Stimulated activated CD4-positive, alpha-beta T cell treated with anti-CD3 and anti-CD28 coated beads, TNF-alpha, amount 100 ng/mL, for 48 hours (primary cell): ENCODE measurements at regions not wholly inside any gene's neighbourhood (a gene's known extent, or its start where the extent isn't known, plus 50 kb on each side); places are given as distances from the start of the nearest gene placed in this dataset.

Experiments used
- DNase-seq, 3 donors: peaks; one replicate each; pipeline ENCODE4 v3.0.0-alpha.2; 2020; ENCODE audit warnings: low read depth in 3 of 3

- DNase-seq, result no peak
These were observed 87.1 kb upstream of the TNFAIP3 start for GRCh38 chr6:137779982-137780381.

GRCh38 chr6:137780447-137781034, 86.5 kb upstream of the TNFAIP3 start:
- DNase-seq, result no peak

GRCh38 chr6:137781639-137782038, 85.4 kb upstream of the TNFAIP3 start:
- no peak for DNase-seq

GRCh38 chr6:137782166-137783039, 84.7 kb upstream of the TNFAIP3 start:
- DNase-seq, result no peak

GRCh38 chr6:137783710-137784109, 83.3 kb upstream of the TNFAIP3 start:
- no peak for DNase-seq

- no peak for DNase-seq
These were observed 82.5 kb upstream of the TNFAIP3 start for GRCh38 chr6:137784583-137784982.

- DNase-seq, result no peak
These were observed 80.0 kb upstream of the TNFAIP3 start for GRCh38 chr6:137787016-137787415.

- no peak for DNase-seq
These were observed 78.8 kb upstream of the TNFAIP3 start for GRCh38 chr6:137788248-137788647.

GRCh38 chr6:137791281-137792159, 75.5 kb upstream of the TNFAIP3 start:
- DNase-seq, result no peak

GRCh38 chr6:137792160-137793033, 74.7 kb upstream of the TNFAIP3 start:
- no peak for DNase-seq

- no peak for DNase-seq
These were observed 73.1 kb upstream of the TNFAIP3 start for GRCh38 chr6:137793805-137794515.

GRCh38 chr6:137794516-137795201, 72.4 kb upstream of the TNFAIP3 start:
- no peak for DNase-seq

- DNase-seq, result no peak
These were observed 71.6 kb upstream of the TNFAIP3 start for GRCh38 chr6:137795501-137795900.

- no peak for DNase-seq
These were observed 68.8 kb upstream of the TNFAIP3 start for GRCh38 chr6:137798261-137798660.

GRCh38 chr6:137798846-137799245, 68.2 kb upstream of the TNFAIP3 start:
- no peak for DNase-seq

GRCh38 chr6:137799950-137800568, 67.0 kb upstream of the TNFAIP3 start:
- peak; percentile 32 to 77 (median 50) for DNase-seq

GRCh38 chr6:137800762-137801161, 66.3 kb upstream of the TNFAIP3 start:
- DNase-seq, result no peak

- DNase-seq, result no peak
These were observed 65.5 kb upstream of the TNFAIP3 start for GRCh38 chr6:137801352-137802114.
